ENCODE measurements at regions not wholly inside any gene's neighbourhood (a gene's known extent, or its start where the extent isn't known, plus 50 kb on each side); places are given as distances from the start of the nearest gene placed in this dataset.

DNA sequence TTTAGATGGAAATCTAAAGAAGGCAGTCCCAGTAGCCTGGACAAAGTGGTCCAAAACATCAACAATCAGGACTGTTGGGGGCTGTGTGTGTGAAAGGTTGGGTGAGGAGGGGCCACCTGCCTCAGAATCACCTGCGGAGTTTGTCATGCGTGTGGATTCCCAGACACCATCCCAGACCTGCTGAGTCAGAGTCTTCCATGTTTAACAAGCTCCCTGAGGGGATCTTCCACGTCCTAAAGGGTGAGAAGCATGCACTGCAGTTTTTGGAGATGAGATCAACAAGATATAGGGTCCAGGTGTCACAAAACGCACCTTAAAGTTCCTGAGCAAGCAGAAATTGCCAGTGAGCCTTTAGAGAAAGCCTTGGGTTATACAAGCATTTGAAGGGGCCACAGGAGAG is 207.0 kb upstream of the FAM9B start (continued):
- TF ChIP-seq, protein P1, sequence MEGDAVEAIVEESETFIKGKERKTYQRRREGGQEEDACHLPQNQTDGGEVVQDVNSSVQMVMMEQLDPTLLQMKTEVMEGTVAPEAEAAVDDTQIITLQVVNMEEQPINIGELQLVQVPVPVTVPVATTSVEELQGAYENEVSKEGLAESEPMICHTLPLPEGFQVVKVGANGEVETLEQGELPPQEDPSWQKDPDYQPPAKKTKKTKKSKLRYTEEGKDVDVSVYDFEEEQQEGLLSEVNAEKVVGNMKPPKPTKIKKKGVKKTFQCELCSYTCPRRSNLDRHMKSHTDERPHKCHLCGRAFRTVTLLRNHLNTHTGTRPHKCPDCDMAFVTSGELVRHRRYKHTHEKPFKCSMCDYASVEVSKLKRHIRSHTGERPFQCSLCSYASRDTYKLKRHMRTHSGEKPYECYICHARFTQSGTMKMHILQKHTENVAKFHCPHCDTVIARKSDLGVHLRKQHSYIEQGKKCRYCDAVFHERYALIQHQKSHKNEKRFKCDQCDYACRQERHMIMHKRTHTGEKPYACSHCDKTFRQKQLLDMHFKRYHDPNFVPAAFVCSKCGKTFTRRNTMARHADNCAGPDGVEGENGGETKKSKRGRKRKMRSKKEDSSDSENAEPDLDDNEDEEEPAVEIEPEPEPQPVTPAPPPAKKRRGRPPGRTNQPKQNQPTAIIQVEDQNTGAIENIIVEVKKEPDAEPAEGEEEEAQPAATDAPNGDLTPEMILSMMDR (IDR thresholded peaks at IDR 0.05; ENCODE audit: control extremely low read depth in 1 of 3, insufficient read depth in 1 of 3, low read depth in 1 of 3, low read length in 3 of 3): no peak
- TF ChIP-seq CHD1 (IDR thresholded peaks at IDR 0.05; ENCODE audit: low read depth, low read length) (no peak), CHD2 (IDR thresholded peaks at IDR 0.05; ENCODE audit: low read length) (no peak), POLR2A (IDR thresholded peaks at IDR 0.05; ENCODE audit: control extremely low read depth in 1 of 2, low read depth in 2 of 2, low read length in 2 of 2) (no peak)
- TF ChIP-seq, protein P2, sequence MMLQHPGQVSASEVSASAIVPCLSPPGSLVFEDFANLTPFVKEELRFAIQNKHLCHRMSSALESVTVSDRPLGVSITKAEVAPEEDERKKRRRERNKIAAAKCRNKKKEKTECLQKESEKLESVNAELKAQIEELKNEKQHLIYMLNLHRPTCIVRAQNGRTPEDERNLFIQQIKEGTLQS (IDR thresholded peaks at IDR 0.05; ENCODE audit: insufficient read depth, low read depth, low read length): no peak
